Vagina (tissue), 2 donors: ENCODE measurements at regions not wholly inside any gene's neighbourhood (a gene's known extent, or its start where the extent isn't known, plus 50 kb on each side); places are given as distances from the start of the nearest gene placed in this dataset.

Experiments
- POLR2A ChIP-seq, 2 donors: fragments of 450-650 bp; IDR thresholded peaks; one replicate each; pipeline ENCODE4 v1.6.1; 2017; ENCODE audit warnings: antibody characterized with exemption in 2 of 2, mild to moderate bottlenecking in 2 of 2, moderate library complexity in 2 of 2
- POLR2AphosphoS5 ChIP-seq, 2 donors: sonication (generic); formaldehyde crosslinking; IDR thresholded peaks; one replicate each; pipeline ENCODE4 v1.9.0; 2017; ENCODE audit warnings: antibody characterized with exemption in 2 of 2, mild to moderate bottlenecking in 2 of 2, low read depth in 1 of 2; ENCODE audit not compliant: insufficient read depth in 1 of 2
- TF ChIP-seq, protein P1 (sequence below), 3 experiments: fragments of 450-650 bp in 2 of 3; fragments of 200-600 bp in 1 of 3; sonication (generic) in 1 of 3; IDR thresholded peaks; one replicate each; pipeline ENCODE4 v1.5.1; 2017 to 2019; ENCODE audit warnings: antibody characterized with exemption in 3 of 3, mild to moderate bottlenecking in 2 of 3, moderate library complexity in 2 of 3

GRCh38 chr5:40416098-40416497 is 263.6 kb upstream of the PTGER4 start:
- TF ChIP-seq, protein P1, sequence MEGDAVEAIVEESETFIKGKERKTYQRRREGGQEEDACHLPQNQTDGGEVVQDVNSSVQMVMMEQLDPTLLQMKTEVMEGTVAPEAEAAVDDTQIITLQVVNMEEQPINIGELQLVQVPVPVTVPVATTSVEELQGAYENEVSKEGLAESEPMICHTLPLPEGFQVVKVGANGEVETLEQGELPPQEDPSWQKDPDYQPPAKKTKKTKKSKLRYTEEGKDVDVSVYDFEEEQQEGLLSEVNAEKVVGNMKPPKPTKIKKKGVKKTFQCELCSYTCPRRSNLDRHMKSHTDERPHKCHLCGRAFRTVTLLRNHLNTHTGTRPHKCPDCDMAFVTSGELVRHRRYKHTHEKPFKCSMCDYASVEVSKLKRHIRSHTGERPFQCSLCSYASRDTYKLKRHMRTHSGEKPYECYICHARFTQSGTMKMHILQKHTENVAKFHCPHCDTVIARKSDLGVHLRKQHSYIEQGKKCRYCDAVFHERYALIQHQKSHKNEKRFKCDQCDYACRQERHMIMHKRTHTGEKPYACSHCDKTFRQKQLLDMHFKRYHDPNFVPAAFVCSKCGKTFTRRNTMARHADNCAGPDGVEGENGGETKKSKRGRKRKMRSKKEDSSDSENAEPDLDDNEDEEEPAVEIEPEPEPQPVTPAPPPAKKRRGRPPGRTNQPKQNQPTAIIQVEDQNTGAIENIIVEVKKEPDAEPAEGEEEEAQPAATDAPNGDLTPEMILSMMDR (IDR thresholded peaks at IDR 0.05): no peak
- TF ChIP-seq POLR2AphosphoS5 (IDR thresholded peaks at IDR 0.05; ENCODE audit: insufficient read depth in 1 of 2, low read depth in 1 of 2): no peak
- no peak for TF ChIP-seq POLR2A (IDR thresholded peaks at IDR 0.05)
